H1 (cell line): ENCODE measurements at regions not wholly inside any gene's neighbourhood (a gene's known extent, or its start where the extent isn't known, plus 50 kb on each side); places are given as distances from the start of the nearest gene placed in this dataset.

Source experiments
- BACH1 ChIP-seq: IDR thresholded peaks from 2 replicates; pipeline ENCODE4 v1.6.1; 2012; ENCODE audit warnings: low read length, improper control_type of control experiment
- POLR2A ChIP-seq, 2 experiments: IDR thresholded peaks; 1 replicate in 1 of 2; 2 replicates in 1 of 2; pipeline ENCODE4 v1.6.1; 2011; ENCODE audit warnings: low read depth in 2 of 2, low read length in 2 of 2, mild to moderate bottlenecking in 2 of 2; ENCODE audit errors: control extremely low read depth in 1 of 2
- YY1 ChIP-seq: IDR thresholded peaks from 2 replicates; pipeline ENCODE4 v1.6.1; 2011; ENCODE audit warnings: low read depth, mild to moderate bottlenecking, low read length
- TF ChIP-seq, protein P1 (sequence below), 3 experiments: IDR thresholded peaks; 1 replicate in 2 of 3; 2 replicates in 1 of 3; pipeline versions ENCODE4 v1.5.1 to v1.6.1; 2011; ENCODE audit warnings: low read length in 3 of 3, mild to moderate bottlenecking in 3 of 3, inconsistent platforms in 2 of 3, low read depth in 1 of 3, moderate library complexity in 1 of 3; ENCODE audit not compliant: insufficient read depth in 1 of 3; ENCODE audit errors: control extremely low read depth in 1 of 3

DNA sequence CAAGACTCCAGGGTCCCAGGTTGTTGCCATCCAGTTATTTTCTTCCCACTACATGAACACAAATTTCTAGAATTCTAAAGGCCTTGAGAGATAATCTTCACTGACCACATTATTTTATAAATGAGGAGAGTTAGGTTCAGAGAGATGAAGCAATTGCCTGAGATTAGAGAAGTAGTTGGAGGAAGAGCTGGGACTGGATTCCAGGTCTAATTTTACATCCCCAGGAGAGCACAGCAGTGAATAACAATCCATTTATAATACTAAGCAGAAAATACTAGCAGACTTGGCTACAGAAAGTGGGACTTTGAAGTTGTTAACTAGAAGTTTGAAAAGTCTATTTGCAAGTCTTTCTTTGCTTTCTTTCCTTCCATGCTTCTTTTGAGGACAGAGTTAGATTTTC lies 231.3 kb upstream of the S100G start:
- TF ChIP-seq, protein P1, sequence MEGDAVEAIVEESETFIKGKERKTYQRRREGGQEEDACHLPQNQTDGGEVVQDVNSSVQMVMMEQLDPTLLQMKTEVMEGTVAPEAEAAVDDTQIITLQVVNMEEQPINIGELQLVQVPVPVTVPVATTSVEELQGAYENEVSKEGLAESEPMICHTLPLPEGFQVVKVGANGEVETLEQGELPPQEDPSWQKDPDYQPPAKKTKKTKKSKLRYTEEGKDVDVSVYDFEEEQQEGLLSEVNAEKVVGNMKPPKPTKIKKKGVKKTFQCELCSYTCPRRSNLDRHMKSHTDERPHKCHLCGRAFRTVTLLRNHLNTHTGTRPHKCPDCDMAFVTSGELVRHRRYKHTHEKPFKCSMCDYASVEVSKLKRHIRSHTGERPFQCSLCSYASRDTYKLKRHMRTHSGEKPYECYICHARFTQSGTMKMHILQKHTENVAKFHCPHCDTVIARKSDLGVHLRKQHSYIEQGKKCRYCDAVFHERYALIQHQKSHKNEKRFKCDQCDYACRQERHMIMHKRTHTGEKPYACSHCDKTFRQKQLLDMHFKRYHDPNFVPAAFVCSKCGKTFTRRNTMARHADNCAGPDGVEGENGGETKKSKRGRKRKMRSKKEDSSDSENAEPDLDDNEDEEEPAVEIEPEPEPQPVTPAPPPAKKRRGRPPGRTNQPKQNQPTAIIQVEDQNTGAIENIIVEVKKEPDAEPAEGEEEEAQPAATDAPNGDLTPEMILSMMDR (IDR thresholded peaks at IDR 0.05; ENCODE audit: control extremely low read depth in 1 of 3, insufficient read depth in 1 of 3, low read depth in 1 of 3, low read length in 3 of 3): no peak
- TF ChIP-seq YY1 (no peak), POLR2A (IDR thresholded peaks at IDR 0.05; ENCODE audit: control extremely low read depth in 1 of 2, low read depth in 2 of 2, low read length in 2 of 2) (no peak), BACH1 (no peak)
